SK-N-SH (cell line): ENCODE measurements at regions not wholly inside any gene's neighbourhood (a gene's known extent, or its start where the extent isn't known, plus 50 kb on each side); places are given as distances from the start of the nearest gene placed in this dataset.

ENCODE experiments used
- CTCF ChIA-PET: fragments of 300-600, 350-600 bp; formaldehyde crosslinking; extraction: SDS; loops from one replicate; lab custom pipeline; 2021; lab: Yijun Ruan, JAX
- POLR2A ChIA-PET: fragments of 350-600 bp; sonication (Branson Sonifier 250); formaldehyde crosslinking; extraction: SDS; loops from one replicate; lab custom pipeline; 2020; ENCODE audit warnings: antibody characterized with exemption, inconsistent platforms; lab: Yijun Ruan, JAX
- DNase-seq: peaks from one replicate; pipeline ENCODE4 v3.0.0; 2012
- H2AFZ ChIP-seq: fragments of 200-600 bp; sonication (generic); 2 replicates; pipeline ENCODE4 v1.8.1; 2016; ENCODE audit warnings: antibody characterized with exemption, mild to moderate bottlenecking, low read depth
- H3F3A ChIP-seq: fragments of 200-600 bp; sonication (generic); replicated peaks from 2 replicates; pipeline ENCODE3; 2016; ENCODE audit warnings: antibody characterized with exemption, mild to moderate bottlenecking; ENCODE audit not compliant: insufficient read depth
- H3K27ac ChIP-seq, 2 experiments: fragments of 200-500 bp in 1 of 2; fragments of 200-600 bp in 1 of 2; sonication (Bioruptor generic) in 1 of 2; sonication (generic), shearing (Covaris generic) in 1 of 2; 2 replicates each; pipeline versions ENCODE4 v1.5.1 to v1.6.1; 2014 to 2016; ENCODE audit warnings: low read depth in 2 of 2, inconsistent platforms in 1 of 2, low read length in 1 of 2, mild to moderate bottlenecking in 1 of 2, mixed read lengths in 1 of 2
- H3K27me3 ChIP-seq: fragments of 200-600 bp; sonication (generic), shearing (Covaris generic); 2 replicates; pipeline ENCODE4 v1.6.1; 2016; ENCODE audit warnings: mixed run types; ENCODE audit not compliant: insufficient read depth
- H3K36me3 ChIP-seq, 2 experiments: fragments of 200-500 bp in 1 of 2; fragments of 200-600 bp in 1 of 2; sonication (Bioruptor generic) in 1 of 2; sonication (generic) in 1 of 2; replicated peaks in 1 of 2; 2 replicates each; pipeline versions ENCODE3 to v1.5.1; 2014 to 2016; ENCODE audit warnings: low read length in 1 of 2, mild to moderate bottlenecking in 1 of 2; ENCODE audit not compliant: insufficient read depth in 2 of 2, control insufficient read depth in 1 of 2
- H3K4me1 ChIP-seq, 2 experiments: fragments of 200-500 bp in 1 of 2; fragments of 200-600 bp in 1 of 2; sonication (Bioruptor generic) in 1 of 2; sonication (generic), shearing (Covaris generic) in 1 of 2; 2 replicates each; pipeline versions ENCODE4 v1.5.1 to v1.6.1; 2014 to 2016; ENCODE audit warnings: low read depth in 1 of 2, low read length in 1 of 2, mixed run types in 1 of 2; ENCODE audit not compliant: insufficient read depth in 2 of 2, control insufficient read depth in 1 of 2
- H3K4me2 ChIP-seq: fragments of 200-600 bp; sonication (generic), shearing (Covaris generic); 2 replicates; pipeline ENCODE4 v1.6.1; 2017; ENCODE audit warnings: mixed run types
- H3K4me3 ChIP-seq, 2 experiments: fragments of 200-500 bp in 1 of 2; fragments of 200-600 bp in 1 of 2; sonication (Bioruptor generic) in 1 of 2; sonication (generic), shearing (Covaris generic) in 1 of 2; 2 replicates each; pipeline versions ENCODE4 v1.5.1 to v1.8.1; 2014 to 2016; ENCODE audit warnings: low read depth in 2 of 2, inconsistent platforms in 1 of 2, low read length in 1 of 2, mild to moderate bottlenecking in 1 of 2, mixed read lengths in 1 of 2, moderate library complexity in 1 of 2
- H3K79me2 ChIP-seq: fragments of 200-600 bp; sonication (generic); 2 replicates; pipeline ENCODE4 v1.8.1; 2017; ENCODE audit warnings: mild to moderate bottlenecking; ENCODE audit not compliant: insufficient read depth
- H3K9ac ChIP-seq: fragments of 200-600 bp; sonication (generic); 2 replicates; pipeline ENCODE4 v1.6.1; 2017; ENCODE audit warnings: mixed run types
- H3K9me2 ChIP-seq: fragments of 200-600 bp; sonication (generic); 2 replicates; pipeline ENCODE4 v1.6.1; 2017; ENCODE audit warnings: mixed run types
- H3K9me3 ChIP-seq: fragments of 200-600 bp; sonication (generic); 2 replicates; pipeline ENCODE4 v1.6.1; 2017; ENCODE audit warnings: mixed run types, mild to moderate bottlenecking, moderate library complexity
- H4K20me1 ChIP-seq: fragments of 200-600 bp; sonication (generic); 2 replicates; pipeline ENCODE4 v1.6.1; 2017; ENCODE audit warnings: mild to moderate bottlenecking, mixed run types; ENCODE audit not compliant: insufficient read depth
- CHD2 ChIP-seq: fragments of 150-350 bp; IDR thresholded peaks from 2 replicates; pipeline ENCODE4 v1.6.1; 2018; ENCODE audit warnings: low read length; ENCODE audit not compliant: partially characterized antibody
- ELF1 ChIP-seq: IDR thresholded peaks from 2 replicates; pipeline ENCODE4 v1.4.0; 2012
- EP300 ChIP-seq, 2 experiments: IDR thresholded peaks; 2 replicates each; pipeline versions ENCODE4 v1.4.0 to v1.6.1; 2012; ENCODE audit warnings: borderline replicate concordance in 1 of 2, low read depth in 1 of 2, low read length in 1 of 2
- EZH2phosphoT487 ChIP-seq: fragments of 200-600 bp; sonication (generic); IDR thresholded peaks from 2 replicates; pipeline ENCODE4 v1.6.1; 2017; ENCODE audit warnings: low read depth, mixed run types, mild to moderate bottlenecking, antibody characterized with exemption, moderate library complexity, borderline replicate concordance
- FOSL2 ChIP-seq: IDR thresholded peaks from 2 replicates; pipeline ENCODE4 v1.4.0; 2012; ENCODE audit warnings: low read depth, mild to moderate bottlenecking, moderate library complexity, borderline replicate concordance
- FOXJ3 ChIP-seq: sonication (generic); formaldehyde crosslinking; IDR thresholded peaks from 2 replicates; pipeline ENCODE4 v1.5.1; 2020; ENCODE audit warnings: mild to moderate bottlenecking, missing genetic modification reagents
- GABPA ChIP-seq: IDR thresholded peaks from 2 replicates; pipeline ENCODE4 v1.4.0; 2012; ENCODE audit warnings: low read depth, mild to moderate bottlenecking
- JUND ChIP-seq: IDR thresholded peaks from 2 replicates; pipeline ENCODE4 v1.4.0; 2012
- MXI1 ChIP-seq: IDR thresholded peaks from 2 replicates; pipeline ENCODE4 v1.6.1; 2012; ENCODE audit warnings: mild to moderate bottlenecking, low read depth, low read length, improper control_type of control experiment
- NRF1 ChIP-seq: IDR thresholded peaks from 2 replicates; pipeline ENCODE4 v1.6.1; 2012; ENCODE audit warnings: low read depth, mild to moderate bottlenecking, low read length
- PBX3 ChIP-seq: IDR thresholded peaks from 2 replicates; pipeline ENCODE4; 2012
- POLR2AphosphoS5 ChIP-seq: IDR thresholded peaks from 2 replicates; pipeline ENCODE4 v1.6.1; 2012; ENCODE audit warnings: low read depth, low read length
- RAD21 ChIP-seq: IDR thresholded peaks from 2 replicates; pipeline ENCODE4 v1.6.1; 2012; ENCODE audit warnings: mild to moderate bottlenecking, low read length
- RCOR1 ChIP-seq: fragments of 150-350 bp; IDR thresholded peaks from 2 replicates; pipeline ENCODE4 v1.6.1; 2017; ENCODE audit warnings: antibody characterized with exemption, low read length
- RFX5 ChIP-seq: IDR thresholded peaks from 2 replicates; pipeline ENCODE4 v1.6.1; 2012; ENCODE audit warnings: mild to moderate bottlenecking, improper control_type of control experiment, low read length
- RXRA ChIP-seq: IDR thresholded peaks from 2 replicates; pipeline ENCODE4 v1.4.0; 2012; ENCODE audit warnings: low read depth, mild to moderate bottlenecking, borderline replicate concordance
- SIN3A ChIP-seq: IDR thresholded peaks from 2 replicates; pipeline ENCODE4 v1.6.1; 2012; ENCODE audit warnings: low read depth, mild to moderate bottlenecking, low read length, moderate library complexity, borderline replicate concordance
- SMC3 ChIP-seq: IDR thresholded peaks from 2 replicates; pipeline ENCODE4 v1.6.1; 2012; ENCODE audit warnings: low read depth, low read length, improper control_type of control experiment
- TAF1 ChIP-seq: IDR thresholded peaks from 2 replicates; pipeline ENCODE4 v1.6.1; 2012; ENCODE audit warnings: low read depth, mild to moderate bottlenecking, low read length, moderate library complexity, borderline replicate concordance
- TCF12 ChIP-seq: IDR thresholded peaks from 2 replicates; pipeline ENCODE4 v1.4.0; 2012
- YY1 ChIP-seq: IDR thresholded peaks from 2 replicates; pipeline ENCODE4 v1.4.0; 2012; ENCODE audit warnings: low read depth, mild to moderate bottlenecking
- whole genome bisulfite sequencing: methylation state at CpG from one replicate; pipeline ENCODE4 v1.1.6; 2017; ENCODE audit warnings: low lambda C conversion rate; 5-methylcytosine and 5-hydroxymethylcytosine counted together
- TF ChIP-seq, protein P1 (sequence below): fragments of 150-350 bp; IDR thresholded peaks from 2 replicates; pipeline ENCODE4 v1.6.1; 2016; ENCODE audit warnings: mild to moderate bottlenecking, low read depth, low read length
- TF ChIP-seq, protein P2 (sequence below): IDR thresholded peaks from 2 replicates; pipeline ENCODE4 v1.4.0; 2012; ENCODE audit warnings: low read depth, borderline replicate concordance

DNA sequence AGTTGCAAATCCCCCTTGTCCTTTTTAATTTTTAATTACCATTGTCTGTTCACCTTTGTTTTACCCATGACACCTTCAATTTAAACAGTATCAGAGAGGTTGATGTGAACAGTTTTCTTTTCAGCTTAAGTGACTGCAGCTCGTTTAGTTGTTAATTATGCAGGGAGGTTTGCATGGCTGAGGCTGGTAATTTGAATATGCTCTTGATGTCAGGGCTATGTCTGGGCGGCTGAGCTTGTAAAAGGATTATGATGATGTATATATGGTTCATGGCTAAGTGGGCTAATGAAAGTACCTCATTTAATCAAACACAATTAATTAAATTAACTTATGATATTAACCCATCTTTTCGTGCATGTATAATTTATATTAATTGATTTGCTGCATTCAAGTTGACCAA is 822.1 kb downstream of the GALR1 start (continued):
- TF ChIP-seq TCF12 (no peak), JUND (no peak), NRF1 (no peak), CHD2 (no peak), FOSL2 (no peak), MXI1 (no peak)
- TF ChIP-seq, protein P1, sequence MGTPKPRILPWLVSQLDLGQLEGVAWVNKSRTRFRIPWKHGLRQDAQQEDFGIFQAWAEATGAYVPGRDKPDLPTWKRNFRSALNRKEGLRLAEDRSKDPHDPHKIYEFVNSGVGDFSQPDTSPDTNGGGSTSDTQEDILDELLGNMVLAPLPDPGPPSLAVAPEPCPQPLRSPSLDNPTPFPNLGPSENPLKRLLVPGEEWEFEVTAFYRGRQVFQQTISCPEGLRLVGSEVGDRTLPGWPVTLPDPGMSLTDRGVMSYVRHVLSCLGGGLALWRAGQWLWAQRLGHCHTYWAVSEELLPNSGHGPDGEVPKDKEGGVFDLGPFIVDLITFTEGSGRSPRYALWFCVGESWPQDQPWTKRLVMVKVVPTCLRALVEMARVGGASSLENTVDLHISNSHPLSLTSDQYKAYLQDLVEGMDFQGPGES: no peak

GRCh38 chr18:78072375-78072774 is 822.7 kb downstream of the GALR1 start:
- H3K9me2 ChIP-seq: no peaks in the 10 kb centered on the region
- H2AFZ ChIP-seq: no peak overlapping the region
- ChIA-PET POLR2A (no interaction called here), CTCF (no interaction called here)
- no peaks in the 10 kb centered on the region for H3K36me3 ChIP-seq
- H3K4me2 ChIP-seq: no peak overlapping the region
- 5% methylated on average over 14 of the region's 14 CpGs for WGBS
- no peaks in the 10 kb centered on the region for H3K4me1 ChIP-seq
- TF ChIP-seq RXRA (no peak), TAF1 (no peak), JUND (no peak), FOSL2 (no peak), YY1 (no peak), RCOR1 (no peak), ELF1 (no peak), GABPA (no peak), SIN3A (no peak), PBX3 (no peak), POLR2AphosphoS5 (no peak), EP300 (IDR thresholded peaks at IDR 0.05; ENCODE audit: borderline replicate concordance in 1 of 2, low read depth in 1 of 2, low read length in 1 of 2) (no peak), EZH2phosphoT487 (no peak), FOXJ3 (CRISPR knock-in tag) (no peak), RFX5 (no peak), CHD2 (no peak), RAD21 (no peak), SMC3 (no peak)
- TF ChIP-seq, protein P2, sequence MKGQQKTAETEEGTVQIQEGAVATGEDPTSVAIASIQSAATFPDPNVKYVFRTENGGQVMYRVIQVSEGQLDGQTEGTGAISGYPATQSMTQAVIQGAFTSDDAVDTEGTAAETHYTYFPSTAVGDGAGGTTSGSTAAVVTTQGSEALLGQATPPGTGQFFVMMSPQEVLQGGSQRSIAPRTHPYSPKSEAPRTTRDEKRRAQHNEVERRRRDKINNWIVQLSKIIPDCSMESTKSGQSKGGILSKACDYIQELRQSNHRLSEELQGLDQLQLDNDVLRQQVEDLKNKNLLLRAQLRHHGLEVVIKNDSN: no peak
- no peaks in the 10 kb centered on the region for H4K20me1 ChIP-seq
- no peaks in the 10 kb centered on the region for H3K9me3 ChIP-seq
- H3K27me3 ChIP-seq: no peaks in the 10 kb centered on the region; the same call in 1 of the 2 replicates
- no peaks in the 10 kb centered on the region for H3K79me2 ChIP-seq
- H3K9ac ChIP-seq: no peak overlapping the region
- no peak overlapping the region for H3K27ac ChIP-seq
- H3F3A ChIP-seq: no peaks in the 10 kb centered on the region
- H3K4me3 ChIP-seq: no peak overlapping the region
- DNase-seq: no peak
